ENCODE measurements at regions not wholly inside any gene's neighbourhood (a gene's known extent, or its start where the extent isn't known, plus 50 kb on each side); places are given as distances from the start of the nearest gene placed in this dataset.

- DNase-seq (ENCODE audit: low read depth in 4 of 4, low spot score in 3 of 4) = no peak
These were observed 163.6 kb downstream of the GNAT3 start for GRCh38 chr7:80348223-80348622.

- no peak for DNase-seq (ENCODE audit: low read depth in 4 of 4, low spot score in 3 of 4)
These were observed 164.7 kb downstream of the GNAT3 start for GRCh38 chr7:80347173-80347572.

- DNase-seq (ENCODE audit: low read depth in 4 of 4, low spot score in 3 of 4) = no peak
These were observed 165.2 kb downstream of the GNAT3 start for GRCh38 chr7:80346704-80347103.

GRCh38 chr7:80335511-80336231, 176.2 kb downstream of the GNAT3 start:
- DNase-seq (ENCODE audit: low read depth in 4 of 4, low spot score in 3 of 4) = peak in 2 of 4 donors; percentile 26 to 35

- DNase-seq (ENCODE audit: low read depth in 4 of 4, low spot score in 3 of 4) = no peak
These were observed 177.0 kb downstream of the GNAT3 start for GRCh38 chr7:80334908-80335307.

GRCh38 chr7:80334196-80334595, 177.7 kb downstream of the GNAT3 start:
- no peak for DNase-seq (ENCODE audit: low read depth in 4 of 4, low spot score in 3 of 4)

- no peak for DNase-seq (ENCODE audit: low read depth in 4 of 4, low spot score in 3 of 4)
These were observed 178.8 kb downstream of the GNAT3 start for GRCh38 chr7:80333040-80333439.

- DNase-seq (ENCODE audit: low read depth in 4 of 4, low spot score in 3 of 4) = no peak
These were observed 181.4 kb downstream of the GNAT3 start for GRCh38 chr7:80330434-80330833.

- no peak for DNase-seq (ENCODE audit: low read depth in 4 of 4, low spot score in 3 of 4)
These were observed 187.8 kb downstream of the GNAT3 start for GRCh38 chr7:80324032-80324431.

- no peak for DNase-seq (ENCODE audit: low read depth in 4 of 4, low spot score in 3 of 4)
These were observed 184.8 kb downstream of the GNAI1 start for GRCh38 chr7:80319461-80319860.

GRCh38 chr7:80318081-80318480, 183.4 kb downstream of the GNAI1 start:
- no peak for DNase-seq (ENCODE audit: low read depth in 4 of 4, low spot score in 3 of 4)

GRCh38 chr7:80316811-80317210, 182.2 kb downstream of the GNAI1 start:
- DNase-seq (ENCODE audit: low read depth in 4 of 4, low spot score in 3 of 4) = no peak

GRCh38 chr7:80313716-80314115, 179.1 kb downstream of the GNAI1 start:
- no peak for DNase-seq (ENCODE audit: low read depth in 4 of 4, low spot score in 3 of 4)

GRCh38 chr7:80313067-80313626, 178.5 kb downstream of the GNAI1 start:
- no peak for DNase-seq (ENCODE audit: low read depth in 4 of 4, low spot score in 3 of 4)

GRCh38 chr7:80312139-80312661, 177.6 kb downstream of the GNAI1 start:
- peak; percentile 26 to 42 (median 36) for DNase-seq (ENCODE audit: low read depth in 4 of 4, low spot score in 3 of 4)

- DNase-seq (ENCODE audit: low read depth in 4 of 4, low spot score in 3 of 4) = no peak
These were observed 176.7 kb downstream of the GNAI1 start for GRCh38 chr7:80311313-80311712.

GRCh38 chr7:80309971-80310549, 175.4 kb downstream of the GNAI1 start:
- DNase-seq (ENCODE audit: low read depth in 4 of 4, low spot score in 3 of 4) = no peak

- DNase-seq (ENCODE audit: low read depth in 4 of 4, low spot score in 3 of 4) = no peak
These were observed 174.7 kb downstream of the GNAI1 start for GRCh38 chr7:80309377-80309776.

GRCh38 chr7:80307227-80307856, 172.7 kb downstream of the GNAI1 start:
- no peak for DNase-seq (ENCODE audit: low read depth in 4 of 4, low spot score in 3 of 4)

GRCh38 chr7:80303315-80303714, 168.7 kb downstream of the GNAI1 start:
- no peak for DNase-seq (ENCODE audit: low read depth in 4 of 4, low spot score in 3 of 4)

- DNase-seq (ENCODE audit: low read depth in 4 of 4, low spot score in 3 of 4) = no peak
These were observed 168.0 kb downstream of the GNAI1 start for GRCh38 chr7:80302636-80303035.

- DNase-seq (ENCODE audit: low read depth in 4 of 4, low spot score in 3 of 4) = no peak
These were observed 167.4 kb downstream of the GNAI1 start for GRCh38 chr7:80302078-80302477.

Data from left renal pelvis (tissue), 4 donors.